Gastroesophageal sphincter (tissue), 3 donors: ENCODE measurements at regions not wholly inside any gene's neighbourhood (a gene's known extent, or its start where the extent isn't known, plus 50 kb on each side); places are given as distances from the start of the nearest gene placed in this dataset.

Experiments
- EP300 ChIP-seq: sonication (generic); formaldehyde crosslinking; IDR thresholded peaks from one replicate; pipeline ENCODE4 v1.6.1; 2017; ENCODE audit warnings: antibody characterized with exemption, mild to moderate bottlenecking
- POLR2AphosphoS5 ChIP-seq: sonication (generic); formaldehyde crosslinking; IDR thresholded peaks from one replicate; pipeline ENCODE4 v1.6.1; 2017; ENCODE audit warnings: antibody characterized with exemption
- TF ChIP-seq, protein P1 (sequence below), 4 experiments: fragments of 200-600 bp in 2 of 4; fragments of 450-650 bp in 2 of 4; sonication (generic) in 1 of 4; IDR thresholded peaks; one replicate each; pipeline ENCODE4 v1.5.1; 2017 to 2019; ENCODE audit warnings: antibody characterized with exemption in 4 of 4, mild to moderate bottlenecking in 2 of 4, moderate library complexity in 2 of 4

- TF ChIP-seq, protein P1, sequence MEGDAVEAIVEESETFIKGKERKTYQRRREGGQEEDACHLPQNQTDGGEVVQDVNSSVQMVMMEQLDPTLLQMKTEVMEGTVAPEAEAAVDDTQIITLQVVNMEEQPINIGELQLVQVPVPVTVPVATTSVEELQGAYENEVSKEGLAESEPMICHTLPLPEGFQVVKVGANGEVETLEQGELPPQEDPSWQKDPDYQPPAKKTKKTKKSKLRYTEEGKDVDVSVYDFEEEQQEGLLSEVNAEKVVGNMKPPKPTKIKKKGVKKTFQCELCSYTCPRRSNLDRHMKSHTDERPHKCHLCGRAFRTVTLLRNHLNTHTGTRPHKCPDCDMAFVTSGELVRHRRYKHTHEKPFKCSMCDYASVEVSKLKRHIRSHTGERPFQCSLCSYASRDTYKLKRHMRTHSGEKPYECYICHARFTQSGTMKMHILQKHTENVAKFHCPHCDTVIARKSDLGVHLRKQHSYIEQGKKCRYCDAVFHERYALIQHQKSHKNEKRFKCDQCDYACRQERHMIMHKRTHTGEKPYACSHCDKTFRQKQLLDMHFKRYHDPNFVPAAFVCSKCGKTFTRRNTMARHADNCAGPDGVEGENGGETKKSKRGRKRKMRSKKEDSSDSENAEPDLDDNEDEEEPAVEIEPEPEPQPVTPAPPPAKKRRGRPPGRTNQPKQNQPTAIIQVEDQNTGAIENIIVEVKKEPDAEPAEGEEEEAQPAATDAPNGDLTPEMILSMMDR (IDR thresholded peaks at IDR 0.05): no peak
- no peak for TF ChIP-seq EP300
- TF ChIP-seq POLR2AphosphoS5: no peak
Measured at GRCh38 chr15:95591270-95591669, 739.2 kb upstream of the NR2F2 start.
